ENCODE measurements at regions not wholly inside any gene's neighbourhood (a gene's known extent, or its start where the extent isn't known, plus 50 kb on each side); places are given as distances from the start of the nearest gene placed in this dataset.

GRCh38 chr2:18724371-18725145, 135.2 kb upstream of the NT5C1B start:
- H3K4me1 ChIP-seq = no peaks in the 10 kb centered on the region
- WGBS, 2 donors = 85 to 90% methylated on average over 5 of the region's 5 CpGs
- no peaks in the 10 kb centered on the region for H3K36me3 ChIP-seq
- no peak overlapping the region for H3K27ac ChIP-seq
- DNase-seq = no peak
- H3K4me3 ChIP-seq (replicated peaks in 1 of 3) = no peak overlapping the region
- intact Hi-C loops (cut with DNase I) = no loop called here
- H3K27me3 ChIP-seq = no peaks in the 10 kb centered on the region
- H3K9me3 ChIP-seq = no peaks in the 10 kb centered on the region
- TF ChIP-seq CTCF (IDR thresholded peaks at IDR 0.05) (no peak), POLR2A (IDR thresholded peaks at IDR 0.05) (no peak)

- TF ChIP-seq POLR2A (IDR thresholded peaks at IDR 0.05) (no peak), CTCF (IDR thresholded peaks at IDR 0.05) (no peak)
- Histone ChIP-seq H3K4me1 (no peaks in the 10 kb centered on the region), H3K36me3 (no peaks in the 10 kb centered on the region), H3K27ac (no peak overlapping the region), H3K9me3 (no peaks in the 10 kb centered on the region), H3K27me3 (no peaks in the 10 kb centered on the region), H3K4me3 (replicated peaks in 1 of 3) (no peak overlapping the region)
- intact Hi-C loops (cut with DNase I) = no loop called here
- no peak for DNase-seq
- 93 to 94% methylated on average over 4 of the region's 4 CpGs for WGBS, 2 donors
Observed at GRCh38 chr2:18723219-18723618, 133.8 kb upstream of the NT5C1B start.

- H3K9me3 ChIP-seq = no peaks in the 10 kb centered on the region
- no peaks in the 10 kb centered on the region for H3K36me3 ChIP-seq
- 84 to 92% methylated on average over 2 of the region's 2 CpGs for WGBS, 2 donors
- no peaks in the 10 kb centered on the region for H3K27me3 ChIP-seq
- no peak overlapping the region for H3K27ac ChIP-seq
- TF ChIP-seq CTCF (IDR thresholded peaks at IDR 0.05) (no peak), POLR2A (IDR thresholded peaks at IDR 0.05) (no peak)
- no peaks in the 10 kb centered on the region for H3K4me1 ChIP-seq
- intact Hi-C loops (cut with DNase I) = no loop called here
- no peak for DNase-seq
- no peak overlapping the region for H3K4me3 ChIP-seq (replicated peaks in 1 of 3)
Observed at GRCh38 chr2:18722101-18722500, 132.7 kb upstream of the NT5C1B start.

- Histone ChIP-seq H3K4me3 (replicated peaks in 1 of 3) (no peak overlapping the region), H3K4me1 (no peaks in the 10 kb centered on the region), H3K36me3 (no peaks in the 10 kb centered on the region), H3K27me3 (no peaks in the 10 kb centered on the region), H3K27ac (no peak overlapping the region), H3K9me3 (no peaks in the 10 kb centered on the region)
- intact Hi-C loops (cut with DNase I) = no loop called here
- DNase-seq = no peak
- 67% methylated on average over 10 of the region's 10 CpGs for whole genome bisulfite sequencing, 2 donors
- TF ChIP-seq CTCF (IDR thresholded peaks at IDR 0.05) (no peak), POLR2A (IDR thresholded peaks at IDR 0.05) (no peak)
Observed at GRCh38 chr2:18721038-18721922, 131.9 kb upstream of the NT5C1B start.

Measured in thyroid gland (tissue), 4 donors.